Astrocyte (in vitro differentiated cells and primary cell): ENCODE measurements at regions not wholly inside any gene's neighbourhood (a gene's known extent, or its start where the extent isn't known, plus 50 kb on each side); places are given as distances from the start of the nearest gene placed in this dataset.

Experiments used
- DNase-seq: peaks from one replicate; pipeline ENCODE4 v3.0.0-alpha.2; 2010; ENCODE audit warnings: low read depth
- FAIRE-seq: peaks from 2 replicates; lab custom pipeline; 2011; peaks lifted over from hg19 to GRCh38; lab: Jason Lieb, UNC
- H2AFZ ChIP-seq: 2 replicates; pipeline ENCODE4 v1.6.0; 2012; ENCODE audit warnings: low read depth, low read length, inconsistent platforms
- H3K27ac ChIP-seq: 2 replicates; pipeline ENCODE4 v1.5.1; 2011; ENCODE audit warnings: low read depth, low read length, inconsistent platforms
- H3K27me3 ChIP-seq: 2 replicates; pipeline ENCODE4 v1.6.0; 2011; ENCODE audit warnings: low read length, inconsistent platforms; ENCODE audit not compliant: insufficient read depth
- H3K36me3 ChIP-seq: 2 replicates; pipeline ENCODE4 v1.5.1; 2011; ENCODE audit warnings: low read length, inconsistent platforms; ENCODE audit not compliant: insufficient read depth
- H3K4me1 ChIP-seq: 2 replicates; pipeline ENCODE4 v1.5.1; 2011; ENCODE audit warnings: low read length, inconsistent platforms; ENCODE audit not compliant: insufficient read depth
- H3K4me2 ChIP-seq: 2 replicates; pipeline ENCODE4 v1.6.0; 2012; ENCODE audit warnings: low read length, inconsistent platforms
- H3K4me3 ChIP-seq: 2 replicates; pipeline ENCODE4 v1.5.1; 2011; ENCODE audit warnings: low read depth, mild to moderate bottlenecking, low read length, inconsistent platforms; ENCODE audit not compliant: insufficient read depth
- H3K79me2 ChIP-seq: 2 replicates; pipeline ENCODE4 v1.6.0; 2012; ENCODE audit warnings: mild to moderate bottlenecking, low read length, inconsistent platforms; ENCODE audit not compliant: insufficient read depth
- H3K9ac ChIP-seq: 2 replicates; pipeline ENCODE4 v1.6.0; 2012; ENCODE audit warnings: mild to moderate bottlenecking, low read length, inconsistent platforms
- H3K9me3 ChIP-seq: 2 replicates; pipeline ENCODE4 v1.5.1; 2012; ENCODE audit warnings: low read depth, mild to moderate bottlenecking, low read length, inconsistent platforms; ENCODE audit not compliant: insufficient read depth
- H4K20me1 ChIP-seq: 2 replicates; pipeline ENCODE4 v1.6.0; 2012; ENCODE audit warnings: low read length, inconsistent platforms; ENCODE audit not compliant: insufficient read depth
- H3K27ac Mint-ChIP-seq: one replicate; pipeline ENCODE4 v1.8.0; 2021; ENCODE audit warnings: mild to moderate bottlenecking, mixed read lengths; ENCODE audit not compliant: unreplicated experiment
- H3K27me3 Mint-ChIP-seq: one replicate; pipeline ENCODE4 v1.8.0; 2021; ENCODE audit warnings: low read depth, mixed read lengths; ENCODE audit not compliant: unreplicated experiment
- H3K36me3 Mint-ChIP-seq: one replicate; pipeline ENCODE4 v1.8.0; 2021; ENCODE audit warnings: low read depth, mixed read lengths; ENCODE audit not compliant: unreplicated experiment
- H3K4me1 Mint-ChIP-seq: one replicate; pipeline ENCODE4 v1.8.0; 2021; ENCODE audit warnings: low read depth, mixed read lengths; ENCODE audit not compliant: unreplicated experiment
- H3K4me3 Mint-ChIP-seq: one replicate; pipeline ENCODE4 v1.8.0; 2021; ENCODE audit warnings: mild to moderate bottlenecking, moderate library complexity, mixed read lengths; ENCODE audit not compliant: unreplicated experiment
- H3K9me3 Mint-ChIP-seq: one replicate; pipeline ENCODE4 v1.8.0; 2021; ENCODE audit warnings: mild to moderate bottlenecking, mixed read lengths; ENCODE audit not compliant: unreplicated experiment
- CTCF ChIP-seq: IDR thresholded peaks from 2 replicates; pipeline ENCODE4 v1.5.1; 2011; ENCODE audit warnings: low read depth, mild to moderate bottlenecking, inconsistent platforms, low read length, moderate library complexity; ENCODE audit not compliant: insufficient read depth
- EZH2 ChIP-seq: IDR thresholded peaks from 2 replicates; pipeline ENCODE4 v1.6.1; 2012; ENCODE audit warnings: mild to moderate bottlenecking, low read length, inconsistent platforms; ENCODE audit not compliant: insufficient read depth

GRCh38 chr16:52251495-52251894 lies 295.4 kb downstream of the TOX3 start:
- no peak overlapping the region for H3K9ac ChIP-seq
- peak overlapping the region; percentile 5 for H2AFZ ChIP-seq
- H3K9me3 Mint-ChIP-seq = peaks cover 7% of the 10 kb centered on the region
- H3K79me2 ChIP-seq = no peaks in the 10 kb centered on the region
- H3K4me2 ChIP-seq = peak overlapping the region; percentile 21
- FAIRE-seq = no peak
- TF ChIP-seq EZH2 (no peak), CTCF (no peak)
- no peak overlapping the region for H3K4me3 Mint-ChIP-seq
- H3K4me1 Mint-ChIP-seq = peaks cover 8% of the 10 kb centered on the region
- no peaks in the 10 kb centered on the region for H4K20me1 ChIP-seq
- H3K27ac ChIP-seq = no peak overlapping the region
- no peaks in the 10 kb centered on the region for H3K27me3 Mint-ChIP-seq
- no peak overlapping the region for H3K27ac Mint-ChIP-seq
- no peak overlapping the region for H3K4me3 ChIP-seq
- DNase-seq = peak; percentile 2
- no peaks in the 10 kb centered on the region for H3K36me3 ChIP-seq
- no peaks in the 10 kb centered on the region for H3K27me3 ChIP-seq
- peaks cover 9% of the 10 kb centered on the region for H3K4me1 ChIP-seq
- H3K36me3 Mint-ChIP-seq = no peaks in the 10 kb centered on the region
- no peaks in the 10 kb centered on the region for H3K9me3 ChIP-seq

- Histone ChIP-seq H3K4me2 (no peak overlapping the region), H3K27ac (no peak overlapping the region), H3K9me3 (no peaks in the 10 kb centered on the region), H3K36me3 (no peaks in the 10 kb centered on the region), H3K4me3 (no peak overlapping the region), H4K20me1 (no peaks in the 10 kb centered on the region), H3K4me1 (peaks cover 6% of the 10 kb centered on the region), H3K27me3 (no peaks in the 10 kb centered on the region), H3K79me2 (no peaks in the 10 kb centered on the region), H3K9ac (no peak overlapping the region), H2AFZ (no peak overlapping the region)
- TF ChIP-seq EZH2 = no peak
- no peak for TF ChIP-seq CTCF
- Mint-ChIP-seq H3K27ac (no peak overlapping the region), H3K36me3 (peaks cover 2% of the 10 kb centered on the region), H3K27me3 (no peaks in the 10 kb centered on the region), H3K9me3 (peaks cover 12% of the 10 kb centered on the region), H3K4me3 (no peak overlapping the region), H3K4me1 (no peaks in the 10 kb centered on the region)
- FAIRE-seq = no peak
- no peak for DNase-seq
Measured at GRCh38 chr16:52247737-52248136, 299.2 kb downstream of the TOX3 start.

GRCh38 chr16:52238710-52239109 lies 308.2 kb downstream of the TOX3 start:
- Mint-ChIP-seq H3K9me3 (peaks cover 3% of the 10 kb centered on the region), H3K27me3 (no peaks in the 10 kb centered on the region), H3K4me1 (no peaks in the 10 kb centered on the region), H3K36me3 (no peaks in the 10 kb centered on the region), H3K4me3 (no peak overlapping the region), H3K27ac (no peak overlapping the region)
- no peak overlapping the region for H3K4me3 ChIP-seq
- H2AFZ ChIP-seq = no peak overlapping the region
- no peak overlapping the region for H3K9ac ChIP-seq
- no peaks in the 10 kb centered on the region for H3K4me1 ChIP-seq
- FAIRE-seq (no peak), DNase-seq (no peak)
- no peaks in the 10 kb centered on the region for H3K27me3 ChIP-seq
- TF ChIP-seq EZH2 (no peak), CTCF (no peak)
- no peak overlapping the region for H3K27ac ChIP-seq
- no peaks in the 10 kb centered on the region for H3K79me2 ChIP-seq
- no peaks in the 10 kb centered on the region for H3K9me3 ChIP-seq
- no peaks in the 10 kb centered on the region for H3K36me3 ChIP-seq
- no peaks in the 10 kb centered on the region for H4K20me1 ChIP-seq
- no peak overlapping the region for H3K4me2 ChIP-seq
